Spinal cord (tissue), 9 donors: ENCODE measurements at regions not wholly inside any gene's neighbourhood (a gene's known extent, or its start where the extent isn't known, plus 50 kb on each side); places are given as distances from the start of the nearest gene placed in this dataset.

ENCODE experiments used
- DNase-seq, 6 donors: peaks; one replicate each; pipeline versions ENCODE4 v3.0.0 to v3.0.0-alpha.2; 2013 to 2015; ENCODE audit warnings: low spot score in 6 of 6, low read depth in 4 of 6
- H3K27ac ChIP-seq: one replicate; pipeline ENCODE4 v1.5.1; 2013; ENCODE audit warnings: low read depth, low read length, control low read depth
- H3K27me3 ChIP-seq: one replicate; pipeline ENCODE4 v1.6.1; 2013; ENCODE audit warnings: low read length; ENCODE audit not compliant: control insufficient read depth, insufficient read depth
- H3K36me3 ChIP-seq: one replicate; pipeline ENCODE4 v1.6.1; 2013; ENCODE audit warnings: low read length; ENCODE audit not compliant: control insufficient read depth, insufficient read depth
- H3K4me1 ChIP-seq: one replicate; pipeline ENCODE4 v1.6.1; 2013; ENCODE audit warnings: low read length; ENCODE audit not compliant: control insufficient read depth, insufficient read depth
- H3K4me3 ChIP-seq: one replicate; pipeline ENCODE4 v1.5.1; 2013; ENCODE audit warnings: low read depth, low read length, control low read depth
- H3K9me3 ChIP-seq: one replicate; pipeline ENCODE4 v1.6.1; 2013; ENCODE audit warnings: low read length; ENCODE audit not compliant: control insufficient read depth, insufficient read depth
- WGBS: methylation state at CpG from one replicate; pipeline ENCODE4 v1.1.5; 2013; ENCODE audit warnings: missing lambda C conversion rate; ENCODE audit not compliant: insufficient coverage; 5-methylcytosine and 5-hydroxymethylcytosine counted together
- donor health status: healthy.

DNA sequence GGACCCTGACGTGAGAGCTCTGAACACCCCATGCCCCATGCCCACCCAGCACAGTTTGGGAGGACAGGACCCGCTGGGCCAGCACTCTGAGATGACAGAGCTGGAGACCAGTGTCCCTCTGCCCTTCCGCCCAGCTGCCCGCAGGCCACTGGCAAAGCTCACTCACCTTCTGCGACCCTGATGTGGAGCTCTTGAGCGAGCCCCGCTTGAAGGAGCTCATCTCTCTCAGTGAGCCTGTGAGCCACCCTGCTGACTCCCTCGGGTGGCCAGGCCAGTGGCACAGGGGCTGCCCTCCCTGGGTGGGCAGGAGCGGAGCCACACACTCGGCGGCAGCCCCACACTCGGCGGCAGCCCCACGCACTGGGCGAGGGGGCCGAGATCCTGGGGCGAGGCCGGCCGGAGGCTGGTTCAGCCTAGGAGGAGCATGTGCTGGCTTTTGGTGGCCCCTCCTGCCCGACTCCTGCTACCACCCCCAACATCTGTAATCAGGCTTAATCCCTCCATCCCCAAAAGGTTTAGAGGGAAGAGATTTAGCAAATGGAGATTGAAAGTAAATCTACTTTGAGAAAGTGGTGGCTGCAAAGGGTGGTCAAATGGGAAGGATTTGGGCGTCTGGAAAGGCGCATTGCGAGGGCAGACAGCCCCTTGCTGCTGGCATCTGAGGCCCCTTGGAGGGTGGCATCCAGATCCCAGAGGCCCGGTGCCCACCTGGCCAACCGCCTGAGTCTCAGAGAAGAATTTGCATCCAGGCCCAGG, 59.4 kb upstream of the TRPM1 start:
- Histone ChIP-seq H3K27me3 (no peaks in the 10 kb centered on the region), H3K9me3 (no peaks in the 10 kb centered on the region), H3K4me3 (no peak overlapping the region), H3K4me1 (no peaks in the 10 kb centered on the region), H3K36me3 (no peaks in the 10 kb centered on the region), H3K27ac (no peak overlapping the region)
- no peak for DNase-seq
- WGBS: 94% methylated on average over 21 of the region's 25 CpGs

DNA sequence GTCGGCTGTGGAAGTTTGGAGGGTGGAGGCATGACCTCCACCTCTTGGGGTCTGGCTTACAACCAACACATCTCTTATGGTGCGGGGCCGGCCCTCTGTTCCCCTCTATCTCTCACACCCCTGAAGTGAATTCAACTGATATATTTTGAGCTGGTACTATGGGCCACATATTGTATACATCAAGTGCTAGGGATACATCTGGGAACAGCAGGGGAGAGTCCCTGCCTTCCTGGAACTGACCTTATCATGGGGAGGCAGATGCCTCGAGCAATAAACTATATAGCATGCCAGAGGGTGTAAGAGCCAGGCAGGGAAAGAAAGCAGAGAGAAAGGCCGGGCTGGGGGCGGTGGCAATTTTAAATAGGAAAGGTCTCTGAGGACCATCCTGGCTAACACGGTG, 60.4 kb upstream of the TRPM1 start:
- 60% methylated on average over 2 of the region's 7 CpGs for WGBS
- no peaks in the 10 kb centered on the region for H3K4me1 ChIP-seq
- H3K9me3 ChIP-seq: no peaks in the 10 kb centered on the region
- no peaks in the 10 kb centered on the region for H3K36me3 ChIP-seq
- H3K27ac ChIP-seq: no peak overlapping the region
- DNase-seq: no peak
- H3K4me3 ChIP-seq: no peak overlapping the region
- H3K27me3 ChIP-seq: no peaks in the 10 kb centered on the region

GRCh38 chr15:31162721-31163510, 61.4 kb upstream of the TRPM1 start:
- H3K4me1 ChIP-seq: no peaks in the 10 kb centered on the region
- H3K27ac ChIP-seq: no peak overlapping the region
- no peak overlapping the region for H3K4me3 ChIP-seq
- H3K9me3 ChIP-seq: no peaks in the 10 kb centered on the region
- no peaks in the 10 kb centered on the region for H3K36me3 ChIP-seq
- no peak for DNase-seq
- H3K27me3 ChIP-seq: no peaks in the 10 kb centered on the region
- WGBS: 83% methylated on average over 16 of the region's 16 CpGs

DNA sequence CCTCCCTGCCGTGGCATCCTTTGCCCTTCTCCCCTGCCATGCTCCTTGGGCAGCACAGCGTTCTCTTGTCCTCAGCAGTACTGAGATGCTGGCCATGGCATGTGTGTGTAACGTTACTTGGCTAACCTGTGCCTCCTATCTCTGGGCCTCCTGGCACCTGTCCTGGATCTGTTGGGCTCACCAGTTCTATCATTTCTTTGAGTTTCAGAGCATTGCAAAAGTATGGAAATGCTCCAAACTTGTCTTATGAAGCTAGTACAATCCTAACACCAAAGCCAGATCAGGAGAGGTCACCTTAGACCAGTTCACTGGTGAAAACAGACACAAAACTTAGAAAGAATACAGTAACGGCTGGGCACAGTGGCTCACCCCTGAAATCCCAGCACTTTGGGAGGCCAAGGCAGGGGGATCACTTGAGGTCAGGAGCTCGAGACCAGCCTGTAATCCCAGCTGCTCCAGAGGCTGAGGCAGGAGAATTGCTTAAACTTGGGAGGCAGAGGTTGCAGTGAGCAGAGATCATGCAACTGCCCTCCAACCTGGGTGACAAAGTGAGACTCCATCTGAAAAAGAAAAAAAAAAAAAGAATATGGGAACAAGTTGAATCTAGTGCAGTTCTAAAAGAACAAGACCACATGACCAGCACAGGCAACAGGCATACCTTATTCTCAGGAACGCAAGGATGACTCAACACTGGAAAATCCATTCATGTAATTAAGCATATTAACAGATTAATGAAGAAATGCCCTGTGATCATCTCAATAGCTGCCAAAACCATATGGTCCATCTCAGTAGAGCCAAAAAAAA, 62.4 kb upstream of the TRPM1 start:
- Histone ChIP-seq H3K9me3 (no peaks in the 10 kb centered on the region), H3K27me3 (no peaks in the 10 kb centered on the region), H3K4me1 (no peaks in the 10 kb centered on the region), H3K4me3 (no peak overlapping the region), H3K27ac (no peak overlapping the region), H3K36me3 (no peaks in the 10 kb centered on the region)
- 81% methylated on average over 6 of the region's 6 CpGs for WGBS
- no peak for DNase-seq

DNA sequence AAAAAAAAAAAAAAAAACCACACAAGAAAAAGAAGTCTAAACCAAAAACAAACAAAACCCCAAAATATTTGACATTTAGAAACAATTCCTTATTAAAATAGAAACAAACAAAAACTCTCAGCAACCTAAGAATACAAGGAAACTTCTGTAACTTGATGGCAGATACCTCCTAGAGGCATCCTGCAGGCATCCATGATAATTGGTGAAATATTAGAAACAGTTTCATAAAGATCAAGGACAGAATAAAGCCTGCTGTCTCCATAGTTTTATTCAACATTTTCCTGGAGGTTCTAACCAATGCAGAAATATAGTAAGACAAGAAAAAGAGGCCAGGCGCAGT, 63.0 kb upstream of the TRPM1 start:
- no peak for DNase-seq
- H3K36me3 ChIP-seq: no peaks in the 10 kb centered on the region
- WGBS: no CpG with 5 or more reads among the region's 1 CpG
- no peaks in the 10 kb centered on the region for H3K9me3 ChIP-seq
- H3K4me1 ChIP-seq: no peaks in the 10 kb centered on the region
- no peak overlapping the region for H3K4me3 ChIP-seq
- no peaks in the 10 kb centered on the region for H3K27me3 ChIP-seq
- H3K27ac ChIP-seq: no peak overlapping the region

DNA sequence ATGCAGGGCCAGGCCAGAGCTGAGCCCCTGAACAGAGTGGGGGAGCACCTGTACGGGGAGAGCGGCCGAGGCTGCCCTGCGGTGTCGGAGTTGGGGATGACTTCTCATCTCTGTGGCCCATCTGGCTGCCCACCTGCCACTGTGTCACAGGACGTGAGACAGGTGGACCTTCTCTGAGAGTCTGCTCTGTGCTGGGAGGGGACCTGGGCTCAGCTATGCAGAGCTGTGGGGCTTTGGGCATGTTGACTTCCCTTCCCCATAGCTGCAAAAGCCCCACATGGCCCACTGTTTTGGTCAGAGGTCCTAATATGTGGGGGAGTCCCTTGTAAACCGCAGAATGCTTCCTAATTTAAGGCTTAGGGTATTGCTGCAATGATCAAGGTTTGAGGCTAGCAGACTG, 68.0 kb upstream of the TRPM1 start:
- no peaks in the 10 kb centered on the region for H3K27me3 ChIP-seq
- 93% methylated on average over 6 of the region's 7 CpGs for WGBS
- no peaks in the 10 kb centered on the region for H3K4me1 ChIP-seq
- no peak overlapping the region for H3K4me3 ChIP-seq
- no peaks in the 10 kb centered on the region for H3K9me3 ChIP-seq
- no peaks in the 10 kb centered on the region for H3K36me3 ChIP-seq
- DNase-seq: no peak
- no peak overlapping the region for H3K27ac ChIP-seq

GRCh38 chr15:31171731-31172130, 70.2 kb upstream of the TRPM1 start:
- Histone ChIP-seq H3K27me3 (no peaks in the 10 kb centered on the region), H3K27ac (no peak overlapping the region), H3K9me3 (no peaks in the 10 kb centered on the region), H3K4me1 (peaks cover 3% of the 10 kb centered on the region), H3K4me3 (no peak overlapping the region), H3K36me3 (no peaks in the 10 kb centered on the region)
- DNase-seq: no peak
- WGBS: 92% methylated on average over 6 of the region's 8 CpGs

- peaks cover 3% of the 10 kb centered on the region for H3K4me1 ChIP-seq
- no peaks in the 10 kb centered on the region for H3K27me3 ChIP-seq
- no peaks in the 10 kb centered on the region for H3K36me3 ChIP-seq
- no peaks in the 10 kb centered on the region for H3K9me3 ChIP-seq
- H3K27ac ChIP-seq: no peak overlapping the region
- H3K4me3 ChIP-seq: no peak overlapping the region
- no peak for DNase-seq
- whole genome bisulfite sequencing: 100% methylated on average over 5 of the region's 6 CpGs
Observed at GRCh38 chr15:31172606-31173005, 71.1 kb upstream of the TRPM1 start.

DNA sequence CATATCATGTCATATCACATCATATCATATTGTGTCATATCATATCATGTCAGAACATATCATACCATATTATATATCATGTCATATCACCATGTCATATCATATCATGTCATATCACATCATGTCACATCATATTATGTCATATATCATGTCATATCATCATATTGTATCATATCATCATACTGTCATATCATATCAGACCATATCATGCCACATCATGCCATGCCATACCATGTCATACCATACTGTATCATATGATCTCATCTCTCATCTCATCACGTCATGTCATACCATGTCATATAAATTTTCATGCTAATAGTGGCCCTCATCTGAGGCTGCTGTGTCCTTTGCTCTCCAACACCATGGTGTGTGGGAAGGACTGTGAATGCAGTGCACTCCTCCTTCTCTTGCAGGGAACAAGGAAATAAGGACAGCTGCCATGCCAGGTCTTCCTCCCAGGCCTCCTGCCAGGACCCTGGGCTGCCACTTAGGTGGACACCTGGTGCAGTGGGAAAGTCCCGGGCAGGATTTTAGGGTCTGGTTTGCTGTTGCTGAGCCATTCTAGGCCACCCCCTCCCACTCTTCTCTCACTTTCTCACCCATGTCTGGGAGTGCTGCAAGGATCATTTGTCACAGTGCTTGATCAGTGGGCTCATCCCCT, 72.4 kb upstream of the TRPM1 start:
- Histone ChIP-seq H3K27ac (no peak overlapping the region), H3K4me3 (no peak overlapping the region), H3K27me3 (no peaks in the 10 kb centered on the region), H3K36me3 (no peaks in the 10 kb centered on the region), H3K9me3 (no peaks in the 10 kb centered on the region), H3K4me1 (peaks cover 3% of the 10 kb centered on the region)
- no peak for DNase-seq
- no CpG with 5 or more reads among the region's 2 CpGs for WGBS
